Suprapubic skin (tissue), 4 donors: ENCODE measurements at regions not wholly inside any gene's neighbourhood (a gene's known extent, or its start where the extent isn't known, plus 50 kb on each side); places are given as distances from the start of the nearest gene placed in this dataset.

Experiments
- CTCF ChIP-seq, 2 donors: fragments of 200-600 bp in 1 of 2; fragments of 450-650 bp in 1 of 2; sonication (generic) in 1 of 2; IDR thresholded peaks; one replicate each; pipeline ENCODE4 v1.5.1; 2016 to 2019; ENCODE audit warnings: antibody characterized with exemption in 2 of 2, mild to moderate bottlenecking in 1 of 2, moderate library complexity in 1 of 2
- POLR2A ChIP-seq, 2 donors: fragments of 450-650 bp; IDR thresholded peaks; one replicate each; pipeline ENCODE4 v1.6.1; 2017; ENCODE audit warnings: antibody characterized with exemption in 2 of 2, mild to moderate bottlenecking in 2 of 2, moderate library complexity in 2 of 2
- POLR2AphosphoS5 ChIP-seq, 3 donors: sonication (generic); formaldehyde crosslinking; IDR thresholded peaks; one replicate each; pipeline ENCODE4 v1.6.1; 2017; ENCODE audit warnings: antibody characterized with exemption in 3 of 3

GRCh38 chr3:144051211-144051610 lies 79.6 kb downstream of the DIPK2A start:
- TF ChIP-seq CTCF (IDR thresholded peaks at IDR 0.05) (no peak), POLR2A (IDR thresholded peaks at IDR 0.05) (no peak), POLR2AphosphoS5 (IDR thresholded peaks at IDR 0.05) (no peak)
